ENCODE measurements at regions not wholly inside any gene's neighbourhood (a gene's known extent, or its start where the extent isn't known, plus 50 kb on each side); places are given as distances from the start of the nearest gene placed in this dataset.

DNA sequence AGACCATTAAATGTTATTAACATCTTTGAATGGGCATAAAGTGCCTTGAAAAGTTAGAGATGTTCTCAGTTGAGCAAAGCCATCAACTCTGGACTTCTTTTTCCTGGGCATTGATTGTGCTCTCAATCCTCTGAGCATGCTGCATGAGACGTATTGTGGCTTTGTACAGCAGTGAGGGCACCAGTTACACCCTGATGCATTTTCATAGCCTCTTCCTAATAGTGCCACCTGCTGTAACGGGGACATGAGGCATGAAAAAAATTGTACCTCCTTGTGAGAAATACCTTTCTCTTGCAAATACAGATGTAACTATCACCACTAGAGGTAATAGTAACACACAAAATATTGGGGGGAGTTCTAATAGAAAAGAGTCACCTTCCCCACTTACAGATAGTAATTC, 697.5 kb downstream of the TMEM182 start:
- TF ChIP-seq, protein P1, sequence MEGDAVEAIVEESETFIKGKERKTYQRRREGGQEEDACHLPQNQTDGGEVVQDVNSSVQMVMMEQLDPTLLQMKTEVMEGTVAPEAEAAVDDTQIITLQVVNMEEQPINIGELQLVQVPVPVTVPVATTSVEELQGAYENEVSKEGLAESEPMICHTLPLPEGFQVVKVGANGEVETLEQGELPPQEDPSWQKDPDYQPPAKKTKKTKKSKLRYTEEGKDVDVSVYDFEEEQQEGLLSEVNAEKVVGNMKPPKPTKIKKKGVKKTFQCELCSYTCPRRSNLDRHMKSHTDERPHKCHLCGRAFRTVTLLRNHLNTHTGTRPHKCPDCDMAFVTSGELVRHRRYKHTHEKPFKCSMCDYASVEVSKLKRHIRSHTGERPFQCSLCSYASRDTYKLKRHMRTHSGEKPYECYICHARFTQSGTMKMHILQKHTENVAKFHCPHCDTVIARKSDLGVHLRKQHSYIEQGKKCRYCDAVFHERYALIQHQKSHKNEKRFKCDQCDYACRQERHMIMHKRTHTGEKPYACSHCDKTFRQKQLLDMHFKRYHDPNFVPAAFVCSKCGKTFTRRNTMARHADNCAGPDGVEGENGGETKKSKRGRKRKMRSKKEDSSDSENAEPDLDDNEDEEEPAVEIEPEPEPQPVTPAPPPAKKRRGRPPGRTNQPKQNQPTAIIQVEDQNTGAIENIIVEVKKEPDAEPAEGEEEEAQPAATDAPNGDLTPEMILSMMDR (IDR thresholded peaks at IDR 0.05; ENCODE audit: extremely low read depth, missing control alignments) = no peak
- no peak for DNase-seq (ENCODE audit: low spot score)

DNA sequence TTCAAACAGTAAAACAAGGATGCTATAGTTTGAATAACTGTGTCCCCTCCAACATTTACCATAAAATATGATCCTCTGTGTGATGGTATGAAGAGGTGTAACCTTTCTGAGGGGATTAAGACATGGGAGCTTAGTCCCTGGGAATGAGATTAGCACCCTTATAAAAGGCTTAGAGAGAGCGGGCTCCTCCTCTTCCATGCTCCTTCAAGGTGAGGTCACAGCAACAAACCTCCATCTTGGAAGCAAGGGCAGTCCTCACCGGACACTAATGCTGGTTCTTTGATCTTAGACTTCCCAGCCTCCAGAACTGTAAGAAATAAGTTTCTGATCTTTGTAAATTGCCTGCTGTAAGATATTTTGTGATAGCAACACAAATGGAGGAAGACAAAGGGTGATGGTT, 700.3 kb downstream of the TMEM182 start:
- TF ChIP-seq, protein P1 (IDR thresholded peaks at IDR 0.05; ENCODE audit: extremely low read depth, missing control alignments) = no peak
- no peak for DNase-seq (ENCODE audit: low spot score)

DNA sequence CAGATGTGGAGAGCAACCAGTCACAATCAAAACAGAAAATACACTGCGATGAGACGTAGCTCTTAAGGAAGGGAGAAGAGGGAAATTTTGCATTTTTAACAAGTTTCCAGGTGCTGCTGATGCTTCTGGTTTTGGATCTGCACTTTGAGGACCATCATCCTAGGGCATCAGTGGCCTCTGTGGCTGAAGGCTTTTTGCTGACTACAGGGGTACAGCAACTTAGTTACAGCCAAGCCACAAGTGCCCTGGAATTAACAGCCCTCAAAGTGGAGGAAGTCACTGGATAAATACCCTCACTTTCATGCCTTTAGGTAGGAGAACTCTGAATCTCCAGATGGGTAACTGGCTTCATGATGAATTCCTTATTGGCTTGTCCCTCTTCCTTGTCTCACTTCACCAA, 700.9 kb downstream of the TMEM182 start:
- TF ChIP-seq, protein P1 (IDR thresholded peaks at IDR 0.05; ENCODE audit: extremely low read depth, missing control alignments) = no peak

DNA sequence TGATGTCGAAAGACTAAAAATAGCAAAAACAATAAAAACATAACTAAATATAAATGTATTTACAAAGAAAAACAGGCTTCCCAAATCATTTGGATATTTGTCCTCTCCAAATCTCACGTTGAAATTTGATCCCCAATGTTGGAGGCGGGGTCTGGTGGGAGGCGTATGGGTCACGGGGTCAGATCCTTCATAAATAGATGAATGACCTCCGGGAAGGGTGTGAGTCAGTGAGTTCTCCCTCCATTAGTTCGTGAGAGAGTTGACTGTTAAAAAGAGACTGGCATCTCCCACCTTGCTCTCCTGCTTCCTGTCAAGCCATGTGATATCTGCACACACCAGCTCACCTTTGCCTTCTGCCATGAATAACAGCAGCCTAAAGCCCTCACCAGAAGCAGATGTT, 703.0 kb downstream of the TMEM182 start:
- no peak for DNase-seq (ENCODE audit: low spot score)
- TF ChIP-seq, protein P1 (IDR thresholded peaks at IDR 0.05; ENCODE audit: extremely low read depth, missing control alignments) = no peak

More for the DNA sequence above, 700.9 kb downstream of the TMEM182 start:
- DNase-seq (ENCODE audit: low spot score) = no peak

DNA sequence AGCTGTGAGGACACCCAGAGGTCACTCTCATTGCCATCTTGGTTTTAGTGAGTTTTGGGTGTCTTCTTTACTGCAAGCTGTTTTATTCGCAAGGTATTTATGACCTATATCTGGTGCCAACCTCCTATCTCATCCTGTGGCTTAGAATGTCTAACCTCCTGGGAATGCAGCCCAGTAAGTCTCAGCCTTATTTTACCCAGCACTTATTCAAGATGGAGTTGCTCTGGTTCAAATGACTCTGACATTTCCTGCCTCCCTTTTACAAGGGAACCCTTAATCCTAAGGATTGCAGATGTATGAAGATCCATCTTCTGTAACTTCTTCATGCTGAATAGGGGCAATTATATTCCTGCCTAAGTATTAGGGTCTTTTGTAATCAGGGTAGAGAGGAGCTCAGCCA, 708.0 kb downstream of the TMEM182 start:
- DNase-seq (ENCODE audit: low spot score) = no peak
- TF ChIP-seq, protein P1 (IDR thresholded peaks at IDR 0.05; ENCODE audit: extremely low read depth, missing control alignments) = no peak

DNA sequence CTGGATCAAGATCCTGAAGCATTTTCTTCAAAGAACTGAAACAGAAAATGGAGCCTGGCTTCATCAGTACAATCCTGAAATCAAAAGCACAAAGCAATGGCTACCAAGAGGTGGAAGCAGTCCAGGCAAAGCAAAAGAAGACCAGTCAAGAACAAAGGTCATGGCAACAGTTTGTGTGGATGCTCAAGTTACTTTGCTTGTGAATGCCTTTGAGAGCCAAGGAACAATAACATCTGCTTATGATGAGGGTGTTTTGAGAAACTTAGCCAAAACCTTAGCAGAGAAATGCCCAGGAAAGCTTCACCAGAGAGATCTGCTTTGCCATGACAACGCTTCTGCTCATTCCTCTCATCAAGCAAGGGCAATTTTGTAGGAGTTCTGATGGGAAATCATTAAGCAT, 723.1 kb downstream of the TMEM182 start:
- TF ChIP-seq, protein P1 (IDR thresholded peaks at IDR 0.05; ENCODE audit: extremely low read depth, missing control alignments) = no peak
- no peak for DNase-seq (ENCODE audit: low spot score)

DNA sequence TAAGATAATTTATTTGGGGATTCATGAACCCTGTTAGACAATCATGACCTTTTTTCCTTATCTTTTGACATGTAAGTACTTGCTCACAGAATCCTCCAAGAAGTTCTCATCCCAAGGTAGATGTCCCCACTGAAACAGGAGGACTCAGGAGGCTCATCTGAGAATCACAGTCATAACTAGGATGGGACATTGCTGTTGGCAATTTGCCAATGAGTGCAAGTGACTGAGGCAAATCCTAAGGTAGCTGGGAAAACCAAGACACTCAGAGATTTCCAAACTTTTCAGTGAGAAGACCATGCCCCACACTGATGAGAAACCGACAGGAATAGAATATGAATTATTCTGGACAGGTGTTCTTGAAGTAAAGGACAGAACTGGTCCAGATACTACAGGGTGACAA, 735.0 kb downstream of the TMEM182 start:
- DNase-seq (ENCODE audit: low spot score) = no peak
- TF ChIP-seq, protein P1 (IDR thresholded peaks at IDR 0.05; ENCODE audit: extremely low read depth, missing control alignments) = no peak

Data from GM20000 (cell line).